Ishikawa (cell line): ENCODE measurements at regions not wholly inside any gene's neighbourhood (a gene's known extent, or its start where the extent isn't known, plus 50 kb on each side); places are given as distances from the start of the nearest gene placed in this dataset.

ENCODE experiments used
- CEBPB ChIP-seq: IDR thresholded peaks from 2 replicates; pipeline ENCODE4 v1.6.1; 2012
- CREB1 ChIP-seq: IDR thresholded peaks from 2 replicates; pipeline ENCODE4 v1.6.1; 2012; ENCODE audit warnings: low read depth
- EGR1 ChIP-seq: IDR thresholded peaks from 2 replicates; pipeline ENCODE4 v1.6.1; 2012
- EP300 ChIP-seq: IDR thresholded peaks from 2 replicates; pipeline ENCODE4 v1.6.1; 2012; ENCODE audit warnings: borderline replicate concordance
- FOXM1 ChIP-seq: IDR thresholded peaks from 2 replicates; pipeline ENCODE4 v1.6.1; 2012; ENCODE audit warnings: low read depth, borderline replicate concordance
- MAX ChIP-seq: IDR thresholded peaks from 2 replicates; pipeline ENCODE4 v1.6.1; 2012
- NFIC ChIP-seq: IDR thresholded peaks from 2 replicates; pipeline ENCODE4 v1.6.1; 2012
- RAD21 ChIP-seq: IDR thresholded peaks from 2 replicates; pipeline ENCODE4 v1.6.1; 2012; ENCODE audit warnings: low read depth
- REST ChIP-seq: IDR thresholded peaks from 2 replicates; pipeline ENCODE4 v1.6.1; 2012; ENCODE audit warnings: low read depth, mild to moderate bottlenecking
- TAF1 ChIP-seq: IDR thresholded peaks from 2 replicates; pipeline ENCODE4 v1.6.1; 2012; ENCODE audit warnings: low read depth, mild to moderate bottlenecking
- TCF12 ChIP-seq: IDR thresholded peaks from 2 replicates; pipeline ENCODE4 v1.6.1; 2012; ENCODE audit warnings: low read depth
- TEAD4 ChIP-seq: IDR thresholded peaks from 2 replicates; pipeline ENCODE4 v1.6.1; 2012
- USF1 ChIP-seq: IDR thresholded peaks from 2 replicates; pipeline ENCODE4 v1.6.1; 2012
- YY1 ChIP-seq: IDR thresholded peaks from 2 replicates; pipeline ENCODE4 v1.6.1; 2012; ENCODE audit warnings: low read depth
- ZBTB7A ChIP-seq: IDR thresholded peaks from 2 replicates; pipeline ENCODE4 v1.6.1; 2012; ENCODE audit warnings: low read depth

GRCh38 chr18:27546991-27547390 lies 361.9 kb upstream of the CHST9 start:
- TF ChIP-seq RAD21 (no peak), TEAD4 (no peak), EP300 (no peak), FOXM1 (no peak), CREB1 (no peak), ZBTB7A (no peak), EGR1 (no peak), USF1 (no peak), YY1 (no peak), REST (no peak), CEBPB (no peak), TCF12 (no peak), MAX (no peak), NFIC (no peak), TAF1 (no peak)

GRCh38 chr18:27544206-27544605 lies 359.1 kb upstream of the CHST9 start:
- no peak for TF ChIP-seq ZBTB7A
- TF ChIP-seq EGR1, result no peak

GRCh38 chr18:27541293-27541692 lies 356.2 kb upstream of the CHST9 start:
- no peak for TF ChIP-seq RAD21
- TF ChIP-seq CREB1, result no peak
- TF ChIP-seq TEAD4, result no peak
- TF ChIP-seq FOXM1, result no peak
- TF ChIP-seq CEBPB, result no peak
- no peak for TF ChIP-seq TCF12
- TF ChIP-seq EGR1, result no peak
- no peak for TF ChIP-seq USF1
- no peak for TF ChIP-seq YY1
- no peak for TF ChIP-seq MAX
- no peak for TF ChIP-seq NFIC
- no peak for TF ChIP-seq TAF1
- no peak for TF ChIP-seq REST
- TF ChIP-seq EP300, result no peak
- TF ChIP-seq ZBTB7A, result no peak

GRCh38 chr18:27540111-27540510 lies 355.0 kb upstream of the CHST9 start:
- TF ChIP-seq USF1 (no peak), NFIC (no peak), EGR1 (no peak), TCF12 (no peak), CREB1 (no peak), REST (no peak), FOXM1 (no peak), RAD21 (no peak), YY1 (no peak), TAF1 (no peak), MAX (no peak), CEBPB (no peak), TEAD4 (no peak), EP300 (no peak), ZBTB7A (no peak)
